K562 (cell line): ENCODE measurements at regions not wholly inside any gene's neighbourhood (a gene's known extent, or its start where the extent isn't known, plus 50 kb on each side); places are given as distances from the start of the nearest gene placed in this dataset.
A peak's percentile ranks its signal among the peaks of the same experiment; 100 is the strongest.

Source experiments
- CBX3 ChIP-seq, 2 experiments: IDR thresholded peaks; 1 replicate in 1 of 2; 2 replicates in 1 of 2; pipeline ENCODE4 v1.6.1; 2012; ENCODE audit warnings: inconsistent platforms in 2 of 2, low read length in 2 of 2, borderline replicate concordance in 1 of 2, control low read depth in 1 of 2
- CREBBP ChIP-seq: IDR thresholded peaks from one replicate; pipeline ENCODE4 v1.6.1; 2012; ENCODE audit warnings: low read depth, mild to moderate bottlenecking, control low read depth, inconsistent platforms, low read length
- FOXJ3 ChIP-seq: sonication (generic); formaldehyde crosslinking; IDR thresholded peaks from 2 replicates; pipeline ENCODE4 v1.4.0; 2020; ENCODE audit warnings: mild to moderate bottlenecking, missing genetic modification reagents
- KLF16 ChIP-seq: IDR thresholded peaks from 2 replicates; pipeline ENCODE4 v1.6.1; 2016; ENCODE audit warnings: antibody characterized with exemption
- MAFG ChIP-seq: fragments of 450-650 bp; conservative IDR thresholded peaks from 2 replicates; pipeline ENCODE4 v1.6.1; 2016; ENCODE audit warnings: missing genetic modification characterization, missing compliant biosample characterization
- PHTF2 ChIP-seq: fragments of 250-450 bp; sonication (Bioruptor Pico); IDR thresholded peaks from 2 replicates; pipeline ENCODE4 v1.5.0; 2021; ENCODE audit warnings: mild to moderate bottlenecking
- SRF ChIP-seq, 2 experiments: fragments of 250-450, 450-650 bp in 1 of 2; sonication (Bioruptor Pico) in 1 of 2; sonication (generic) in 1 of 2; formaldehyde crosslinking; IDR thresholded peaks; 2 replicates each; pipeline versions ENCODE4 v1.5.0 to v1.5.1; 2020 to 2022; ENCODE audit warnings: mild to moderate bottlenecking in 1 of 2, missing genetic modification reagents in 1 of 2
- SRSF9 ChIP-seq: fragments of 200-400 bp; formaldehyde crosslinking; IDR thresholded peaks from 2 replicates; pipeline ENCODE4 v1.6.1; 2017; ENCODE audit warnings: low read depth, low read length, borderline replicate concordance
- ZNF41 ChIP-seq: fragments of 250-450 bp; sonication (Bioruptor Pico); conservative IDR thresholded peaks from 2 replicates; pipeline ENCODE4 v1.4.0; 2020; ENCODE audit warnings: mild to moderate bottlenecking
- ZNF444 ChIP-seq: fragments of 250-450 bp; sonication (Bioruptor Pico); IDR thresholded peaks from 2 replicates; pipeline ENCODE4 v1.4.0; 2020; ENCODE audit warnings: mild to moderate bottlenecking, moderate library complexity
- ZNF561 ChIP-seq: fragments of 450-650 bp; formaldehyde crosslinking; conservative IDR thresholded peaks from 2 replicates; pipeline ENCODE4 v1.4.0; 2020; ENCODE audit warnings: mild to moderate bottlenecking, moderate library complexity
- ZNF695 ChIP-seq: fragments of 450-650 bp; formaldehyde crosslinking; IDR thresholded peaks from 2 replicates; pipeline ENCODE4 v1.4.0; 2020; ENCODE audit warnings: mild to moderate bottlenecking, moderate library complexity
- ZNF766 ChIP-seq: fragments of 200-800 bp; sonication (Bioruptor generic); conservative IDR thresholded peaks from 2 replicates; pipeline ENCODE4 v1.6.1; 2016; ENCODE audit warnings: missing genetic modification characterization, missing compliant biosample characterization
- TF ChIP-seq, protein P1 (sequence below): fragments of 250-450 bp; sonication (Bioruptor Pico); IDR thresholded peaks from 2 replicates; pipeline ENCODE4 v1.9.0; 2021; ENCODE audit warnings: mild to moderate bottlenecking, inconsistent platforms
- TF ChIP-seq, protein P2 (sequence below), 2 experiments: fragments of 450-650 bp in 1 of 2; sonication (generic) in 1 of 2; formaldehyde crosslinking in 1 of 2; IDR thresholded peaks in 1 of 2; conservative IDR thresholded peaks in 1 of 2; 2 replicates each; pipeline versions ENCODE4 v1.6.1 to v1.8.1; 2016 to 2023; ENCODE audit warnings: mild to moderate bottlenecking in 2 of 2, moderate library complexity in 2 of 2, inconsistent platforms in 1 of 2, missing genetic modification reagents in 1 of 2
- TF ChIP-seq, protein P3 (sequence below): fragments of 250-450 bp; sonication (Bioruptor Pico); IDR thresholded peaks from 2 replicates; pipeline ENCODE4 v1.5.0; 2021; ENCODE audit warnings: mild to moderate bottlenecking, moderate library complexity
- TF ChIP-seq, protein P4 (sequence below): fragments of 450-650 bp; IDR thresholded peaks from 2 replicates; pipeline ENCODE4 v1.6.1; 2018; ENCODE audit warnings: mild to moderate bottlenecking, low read depth; ENCODE audit not compliant: partially characterized antibody

DNA sequence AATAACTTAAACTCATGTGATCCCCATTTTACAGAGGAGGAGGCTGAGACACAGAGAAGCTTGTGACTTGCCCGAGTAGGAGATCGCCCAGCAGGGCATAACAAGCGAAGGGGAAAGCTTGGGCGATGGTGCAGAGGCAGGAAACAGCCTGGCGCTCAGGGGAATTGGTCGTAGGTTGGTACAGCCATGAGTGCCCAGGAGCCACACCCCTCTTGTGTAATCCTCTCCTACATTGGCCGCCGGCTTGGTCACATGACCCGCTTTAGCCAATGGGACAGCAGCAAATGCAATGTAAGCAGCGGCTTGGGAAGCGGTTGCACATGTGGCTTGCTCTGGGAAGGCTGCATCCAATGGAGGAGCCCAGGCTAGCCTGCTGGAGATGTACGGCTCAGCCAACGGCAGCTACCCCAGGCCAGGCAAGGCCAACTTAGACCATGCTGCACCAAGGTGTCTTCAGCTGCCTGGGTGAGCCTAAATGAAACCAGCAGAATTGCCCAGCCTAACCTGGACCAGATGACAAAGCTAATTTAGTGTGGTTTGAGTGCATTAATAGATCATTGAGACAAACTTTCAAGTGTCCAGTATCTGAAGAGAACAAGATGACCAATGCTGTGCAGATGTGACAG lies 50.3 kb upstream of the SLC6A6 start (continued):
- TF ChIP-seq, protein P1, sequence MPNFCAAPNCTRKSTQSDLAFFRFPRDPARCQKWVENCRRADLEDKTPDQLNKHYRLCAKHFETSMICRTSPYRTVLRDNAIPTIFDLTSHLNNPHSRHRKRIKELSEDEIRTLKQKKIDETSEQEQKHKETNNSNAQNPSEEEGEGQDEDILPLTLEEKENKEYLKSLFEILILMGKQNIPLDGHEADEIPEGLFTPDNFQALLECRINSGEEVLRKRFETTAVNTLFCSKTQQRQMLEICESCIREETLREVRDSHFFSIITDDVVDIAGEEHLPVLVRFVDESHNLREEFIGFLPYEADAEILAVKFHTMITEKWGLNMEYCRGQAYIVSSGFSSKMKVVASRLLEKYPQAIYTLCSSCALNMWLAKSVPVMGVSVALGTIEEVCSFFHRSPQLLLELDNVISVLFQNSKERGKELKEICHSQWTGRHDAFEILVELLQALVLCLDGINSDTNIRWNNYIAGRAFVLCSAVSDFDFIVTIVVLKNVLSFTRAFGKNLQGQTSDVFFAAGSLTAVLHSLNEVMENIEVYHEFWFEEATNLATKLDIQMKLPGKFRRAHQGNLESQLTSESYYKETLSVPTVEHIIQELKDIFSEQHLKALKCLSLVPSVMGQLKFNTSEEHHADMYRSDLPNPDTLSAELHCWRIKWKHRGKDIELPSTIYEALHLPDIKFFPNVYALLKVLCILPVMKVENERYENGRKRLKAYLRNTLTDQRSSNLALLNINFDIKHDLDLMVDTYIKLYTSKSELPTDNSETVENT (CRISPR knock-in tag) = no peak
- TF ChIP-seq FOXJ3 = no peak
- TF ChIP-seq ZNF41 = no peak
- TF ChIP-seq ZNF444 = no peak
- no peak for TF ChIP-seq SRF (CRISPR knock-in tag; IDR thresholded peaks at IDR 0.05)
- TF ChIP-seq CBX3 (IDR thresholded peaks at IDR 0.05; ENCODE audit: borderline replicate concordance in 1 of 2, low read length in 2 of 2) = peak in 1 of 2 experiments; percentile 86; a peak in 1 of 3 replicates
- 0 out of 2 replicates have a peak, but pooled peaks have one; percentile 48 for TF ChIP-seq MAFG
- TF ChIP-seq, protein P2, sequence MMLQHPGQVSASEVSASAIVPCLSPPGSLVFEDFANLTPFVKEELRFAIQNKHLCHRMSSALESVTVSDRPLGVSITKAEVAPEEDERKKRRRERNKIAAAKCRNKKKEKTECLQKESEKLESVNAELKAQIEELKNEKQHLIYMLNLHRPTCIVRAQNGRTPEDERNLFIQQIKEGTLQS (IDR thresholded peaks at IDR 0.05) = peak; percentile 78
- TF ChIP-seq, protein P2 (CRISPR knock-in tag; conservative IDR thresholded peaks at IDR 0.05) = no peak
- TF ChIP-seq SRSF9 = no peak
- TF ChIP-seq, protein P3, sequence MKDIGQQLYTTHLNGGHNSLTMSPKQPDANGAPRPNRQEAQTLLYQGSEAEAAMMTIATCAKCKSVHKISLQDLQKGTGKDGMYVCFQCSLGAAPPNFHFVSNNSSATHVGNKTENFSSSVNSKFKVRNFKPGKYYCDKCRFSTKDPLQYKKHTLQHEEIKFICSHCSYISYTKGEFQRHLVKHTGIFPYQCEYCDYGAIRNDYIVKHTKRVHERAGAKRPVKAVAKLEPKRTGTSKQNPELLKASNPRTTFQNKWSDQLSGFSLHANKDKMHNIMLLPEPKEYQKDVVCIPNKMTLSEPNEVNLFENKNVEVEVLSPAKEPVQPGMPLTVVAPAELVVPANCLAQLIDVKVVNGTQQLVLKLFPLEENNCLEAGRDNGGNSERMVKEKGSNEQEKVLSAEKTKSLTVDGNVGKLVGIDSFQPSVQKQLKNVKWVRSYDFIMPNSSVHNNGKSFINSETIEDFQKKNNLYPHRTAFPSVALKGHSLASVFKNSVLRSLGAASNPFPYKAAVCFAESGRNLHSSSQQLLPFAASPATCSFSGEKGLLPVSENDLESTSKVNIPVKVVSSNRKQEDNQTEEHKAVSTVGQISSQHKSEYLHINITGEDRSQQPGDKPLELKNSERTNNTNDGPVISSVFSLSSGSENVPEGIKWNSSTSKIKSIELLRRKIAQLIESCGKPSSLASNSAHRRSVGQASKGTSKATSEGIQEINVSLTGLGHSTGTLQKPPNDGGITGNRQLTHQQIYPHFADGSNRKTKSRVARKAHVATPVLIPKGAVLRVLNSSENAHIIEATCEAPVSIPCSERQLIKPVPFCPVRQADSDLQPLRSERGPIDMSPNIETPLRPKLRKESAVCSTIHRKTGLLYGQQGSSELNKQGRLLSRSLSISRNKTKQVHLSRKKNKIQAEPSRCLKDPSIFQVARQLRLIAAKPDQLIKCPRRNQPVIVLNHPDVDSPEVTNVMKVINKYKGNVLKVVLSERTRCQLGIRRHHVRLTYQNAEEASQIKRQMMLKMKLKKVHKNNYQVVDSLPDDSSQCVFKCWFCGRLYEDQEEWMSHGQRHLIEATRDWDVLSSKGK (CRISPR knock-in tag) = no peak
- TF ChIP-seq KLF16 = no peak
- TF ChIP-seq, protein P4, sequence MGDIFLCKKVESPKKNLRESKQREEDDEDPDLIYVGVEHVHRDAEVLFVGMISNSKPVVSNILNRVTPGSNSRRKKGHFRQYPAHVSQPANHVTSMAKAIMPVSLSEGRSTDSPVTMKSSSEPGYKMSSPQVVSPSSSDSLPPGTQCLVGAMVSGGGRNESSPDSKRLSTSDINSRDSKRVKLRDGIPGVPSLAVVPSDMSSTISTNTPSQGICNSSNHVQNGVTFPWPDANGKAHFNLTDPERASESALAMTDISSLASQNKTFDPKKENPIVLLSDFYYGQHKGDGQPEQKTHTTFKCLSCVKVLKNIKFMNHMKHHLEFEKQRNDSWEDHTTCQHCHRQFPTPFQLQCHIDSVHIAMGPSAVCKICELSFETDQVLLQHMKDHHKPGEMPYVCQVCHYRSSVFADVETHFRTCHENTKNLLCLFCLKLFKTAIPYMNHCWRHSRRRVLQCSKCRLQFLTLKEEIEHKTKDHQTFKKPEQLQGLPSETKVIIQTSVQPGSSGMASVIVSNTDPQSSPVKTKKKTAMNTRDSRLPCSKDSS = no peak
- TF ChIP-seq ZNF561 (CRISPR knock-in tag) = no peak
- TF ChIP-seq PHTF2 (CRISPR knock-in tag) = no peak
- TF ChIP-seq ZNF695 (CRISPR knock-in tag) = 0 out of 2 replicates have a peak, but pooled peaks have one; percentile 37
- no peak for TF ChIP-seq CREBBP
- TF ChIP-seq ZNF766 (CRISPR knock-in tag) = no peak; the same call in none of the 2 replicates
